HEK293 (cell line): ENCODE measurements at regions not wholly inside any gene's neighbourhood (a gene's known extent, or its start where the extent isn't known, plus 50 kb on each side); places are given as distances from the start of the nearest gene placed in this dataset.

Source experiments
- CTCF ChIA-PET: fragments of 350-600 bp; formaldehyde crosslinking; extraction: SDS; loops from one replicate; lab custom pipeline; 2021; ENCODE audit warnings: antibody characterized with exemption; lab: Yijun Ruan, JAX
- POLR2A ChIA-PET: fragments of 300-600 bp; formaldehyde crosslinking; extraction: SDS; loops from one replicate; lab custom pipeline; 2020; ENCODE audit warnings: antibody characterized with exemption, inconsistent platforms; lab: Yijun Ruan, JAX
- H3K27ac ChIP-seq: fragments of 200-500 bp; sonication (Bioruptor generic); 2 replicates; pipeline ENCODE4 v1.5.1; 2014; ENCODE audit warnings: low read depth, low read length, control low read depth, inconsistent platforms; ENCODE audit errors: extremely low read depth
- H3K36me3 ChIP-seq, 2 experiments: fragments of 200-500 bp in 1 of 2; sonication (Bioruptor generic) in 1 of 2; 1 replicate in 1 of 2; 2 replicates in 1 of 2; pipeline ENCODE4 v1.5.1; 2014 to 2017; ENCODE audit warnings: inconsistent platforms in 2 of 2, low read length in 2 of 2; ENCODE audit not compliant: control insufficient read depth in 2 of 2, insufficient read depth in 1 of 2
- H3K4me1 ChIP-seq: fragments of 200-500 bp; sonication (Bioruptor generic); 2 replicates; pipeline ENCODE4 v1.5.1; 2014; ENCODE audit warnings: mild to moderate bottlenecking, low read length, inconsistent platforms; ENCODE audit not compliant: control insufficient read depth, insufficient read depth
- H3K4me3 ChIP-seq: 2 replicates; pipeline ENCODE4 v1.5.1; 2011; ENCODE audit warnings: low read depth, mild to moderate bottlenecking, control low read depth, low read length, moderate library complexity
- H3K9me3 ChIP-seq: fragments of 200-500 bp; sonication (Bioruptor generic); 2 replicates; pipeline ENCODE4 v1.5.1; 2014; ENCODE audit warnings: low read depth, low read length, inconsistent platforms; ENCODE audit not compliant: control insufficient read depth, insufficient read depth
- FEZF1 ChIP-seq: fragments of 450-650 bp; formaldehyde crosslinking; IDR thresholded peaks from 2 replicates; pipeline ENCODE4 v1.5.1; 2016; ENCODE audit warnings: missing biosample characterization, missing genetic modification characterization
- GLIS2 ChIP-seq: fragments of 450-650 bp; formaldehyde crosslinking; IDR thresholded peaks from 2 replicates; pipeline ENCODE4 v1.5.1; 2016; ENCODE audit warnings: missing biosample characterization, missing genetic modification characterization
- INSM2 ChIP-seq: fragments of 450-650 bp; formaldehyde crosslinking; IDR thresholded peaks from 2 replicates; pipeline ENCODE4 v1.5.1; 2016; ENCODE audit warnings: missing biosample characterization, missing genetic modification characterization
- KLF17 ChIP-seq: fragments of 450-650 bp; formaldehyde crosslinking; IDR thresholded peaks from 2 replicates; pipeline ENCODE4 v1.5.1; 2016; ENCODE audit warnings: missing biosample characterization, missing genetic modification characterization
- KLF8 ChIP-seq: fragments of 450-650 bp; formaldehyde crosslinking; IDR thresholded peaks from 2 replicates; pipeline ENCODE4 v1.5.1; 2016; ENCODE audit warnings: missing biosample characterization, missing genetic modification characterization
- PBX3 ChIP-seq: sonication (generic); formaldehyde crosslinking; IDR thresholded peaks from 2 replicates; pipeline ENCODE4 v1.8.1; 2022; ENCODE audit warnings: mild to moderate bottlenecking, moderate library complexity, missing genetic modification reagents
- SP2 ChIP-seq: fragments of 450-650 bp; formaldehyde crosslinking; IDR thresholded peaks from 2 replicates; pipeline ENCODE4 v1.5.1; 2016; ENCODE audit warnings: missing biosample characterization, missing genetic modification characterization
- TRIM28 ChIP-seq: IDR thresholded peaks from 2 replicates; pipeline ENCODE4 v1.6.1; 2011; ENCODE audit warnings: low read length, control low read depth, borderline replicate concordance
- YY1 ChIP-seq: fragments of 450-650 bp; formaldehyde crosslinking; IDR thresholded peaks from 2 replicates; pipeline ENCODE4 v1.5.1; 2018; ENCODE audit warnings: missing biosample characterization, missing genetic modification characterization
- ZBTB48 ChIP-seq: fragments of 450-650 bp; formaldehyde crosslinking; IDR thresholded peaks from 2 replicates; pipeline ENCODE4 v1.5.1; 2016; ENCODE audit warnings: missing biosample characterization, missing genetic modification characterization
- ZBTB49 ChIP-seq: fragments of 450-650 bp; formaldehyde crosslinking; IDR thresholded peaks from 2 replicates; pipeline ENCODE4 v1.5.1; 2016; ENCODE audit warnings: missing biosample characterization, missing genetic modification characterization, low read depth
- ZNF10 ChIP-seq: fragments of 450-650 bp; formaldehyde crosslinking; IDR thresholded peaks from 2 replicates; pipeline ENCODE4 v1.5.1; 2017; ENCODE audit warnings: missing biosample characterization, missing genetic modification characterization
- ZNF24 ChIP-seq: fragments of 450-650 bp; formaldehyde crosslinking; IDR thresholded peaks from 2 replicates; pipeline ENCODE4 v1.5.1; 2016; ENCODE audit warnings: missing biosample characterization, missing genetic modification characterization
- ZNF391 ChIP-seq: fragments of 450-650 bp; formaldehyde crosslinking; IDR thresholded peaks from 2 replicates; pipeline ENCODE4 v1.5.1; 2016; ENCODE audit warnings: low read depth, missing biosample characterization, missing genetic modification characterization, borderline replicate concordance
- ZNF398 ChIP-seq: fragments of 450-650 bp; formaldehyde crosslinking; IDR thresholded peaks from 2 replicates; pipeline ENCODE4 v1.5.1; 2017; ENCODE audit warnings: missing biosample characterization, missing genetic modification characterization
- ZNF473 ChIP-seq: fragments of 450-650 bp; formaldehyde crosslinking; IDR thresholded peaks from 2 replicates; pipeline ENCODE4 v1.5.1; 2017; ENCODE audit warnings: missing biosample characterization, missing genetic modification characterization
- ZNF501 ChIP-seq: fragments of 450-650 bp; formaldehyde crosslinking; IDR thresholded peaks from 2 replicates; pipeline ENCODE4 v1.5.1; 2016; ENCODE audit warnings: missing biosample characterization, missing genetic modification characterization
- ZNF529 ChIP-seq: fragments of 450-650 bp; formaldehyde crosslinking; IDR thresholded peaks from 2 replicates; pipeline ENCODE4 v1.5.1; 2017; ENCODE audit warnings: missing genetic modification characterization, missing biosample characterization; ENCODE audit not compliant: insufficient replicate concordance
- ZNF571 ChIP-seq: fragments of 450-650 bp; formaldehyde crosslinking; IDR thresholded peaks from 2 replicates; pipeline ENCODE4 v1.5.0; 2017; ENCODE audit warnings: missing biosample characterization, missing genetic modification characterization
- ZNF585B ChIP-seq: fragments of 450-650 bp; formaldehyde crosslinking; IDR thresholded peaks from 2 replicates; pipeline ENCODE4 v1.5.1; 2016; ENCODE audit warnings: missing biosample characterization, missing genetic modification characterization
- ZNF600 ChIP-seq: fragments of 450-650 bp; formaldehyde crosslinking; IDR thresholded peaks from 2 replicates; pipeline ENCODE4 v1.5.1; 2016; ENCODE audit warnings: missing biosample characterization, missing genetic modification characterization
- ZNF623 ChIP-seq: fragments of 450-650 bp; formaldehyde crosslinking; IDR thresholded peaks from 2 replicates; pipeline ENCODE4 v1.5.1; 2016; ENCODE audit warnings: missing biosample characterization, missing genetic modification characterization
- ZNF707 ChIP-seq: fragments of 450-650 bp; formaldehyde crosslinking; IDR thresholded peaks from 2 replicates; pipeline ENCODE4 v1.5.1; 2016; ENCODE audit warnings: missing biosample characterization, missing genetic modification characterization
- TF ChIP-seq, protein P1 (sequence below): fragments of 450-650 bp; formaldehyde crosslinking; IDR thresholded peaks from 2 replicates; pipeline ENCODE4 v1.5.1; 2016; ENCODE audit warnings: missing biosample characterization, missing genetic modification characterization
- TF ChIP-seq, protein P2 (sequence below): fragments of 450-650 bp; formaldehyde crosslinking; IDR thresholded peaks from 2 replicates; pipeline ENCODE4 v1.5.1; 2016; ENCODE audit warnings: missing biosample characterization, missing genetic modification characterization

DNA sequence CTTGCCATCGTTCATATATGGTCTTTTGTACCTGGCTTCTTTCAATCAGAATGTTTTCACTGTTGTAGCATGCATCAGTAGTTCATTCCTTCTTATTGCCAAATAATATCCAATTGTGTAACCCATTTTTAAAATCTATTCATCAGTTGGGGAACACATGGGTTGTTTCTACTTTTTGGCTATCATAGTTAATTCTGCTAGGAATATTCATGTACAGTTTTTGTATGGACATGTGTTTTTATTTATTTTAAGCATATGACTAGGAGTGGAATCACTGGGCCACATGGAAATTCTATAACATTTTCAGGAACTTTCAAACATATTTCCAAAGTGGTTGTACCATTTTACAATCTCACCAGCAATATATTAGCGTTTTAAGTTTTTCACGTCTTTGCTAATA, 151.9 kb upstream of the PRNP start:
- ChIA-PET POLR2A (no interaction called here), CTCF (no interaction called here)
- TF ChIP-seq YY1 (tag by site-specific recombination) = no peak
- TF ChIP-seq ZNF707 = no peak
- no peak for TF ChIP-seq FEZF1 (tag by site-specific recombination)
- TF ChIP-seq ZNF391 (tag by site-specific recombination) = no peak
- TF ChIP-seq ZNF24 = no peak
- TF ChIP-seq TRIM28 = no peak
- TF ChIP-seq ZNF501 (tag by site-specific recombination) = no peak
- TF ChIP-seq KLF17 (tag by site-specific recombination) = no peak
- TF ChIP-seq ZBTB49 (tag by site-specific recombination) = no peak
- TF ChIP-seq ZNF529 = no peak
- no peak for TF ChIP-seq ZNF571 (tag by site-specific recombination)
- no peak for TF ChIP-seq ZNF600 (tag by site-specific recombination)
- no peak for TF ChIP-seq SP2 (tag by site-specific recombination)
- no peak for TF ChIP-seq ZNF473 (tag by site-specific recombination)
- no peak for TF ChIP-seq ZNF10 (tag by site-specific recombination)
- TF ChIP-seq KLF8 = no peak
- TF ChIP-seq INSM2 = no peak
- TF ChIP-seq ZNF398 (tag by site-specific recombination) = no peak
- TF ChIP-seq ZNF623 (tag by site-specific recombination) = no peak
- TF ChIP-seq, all 188 proteins: peak for 0

DNA sequence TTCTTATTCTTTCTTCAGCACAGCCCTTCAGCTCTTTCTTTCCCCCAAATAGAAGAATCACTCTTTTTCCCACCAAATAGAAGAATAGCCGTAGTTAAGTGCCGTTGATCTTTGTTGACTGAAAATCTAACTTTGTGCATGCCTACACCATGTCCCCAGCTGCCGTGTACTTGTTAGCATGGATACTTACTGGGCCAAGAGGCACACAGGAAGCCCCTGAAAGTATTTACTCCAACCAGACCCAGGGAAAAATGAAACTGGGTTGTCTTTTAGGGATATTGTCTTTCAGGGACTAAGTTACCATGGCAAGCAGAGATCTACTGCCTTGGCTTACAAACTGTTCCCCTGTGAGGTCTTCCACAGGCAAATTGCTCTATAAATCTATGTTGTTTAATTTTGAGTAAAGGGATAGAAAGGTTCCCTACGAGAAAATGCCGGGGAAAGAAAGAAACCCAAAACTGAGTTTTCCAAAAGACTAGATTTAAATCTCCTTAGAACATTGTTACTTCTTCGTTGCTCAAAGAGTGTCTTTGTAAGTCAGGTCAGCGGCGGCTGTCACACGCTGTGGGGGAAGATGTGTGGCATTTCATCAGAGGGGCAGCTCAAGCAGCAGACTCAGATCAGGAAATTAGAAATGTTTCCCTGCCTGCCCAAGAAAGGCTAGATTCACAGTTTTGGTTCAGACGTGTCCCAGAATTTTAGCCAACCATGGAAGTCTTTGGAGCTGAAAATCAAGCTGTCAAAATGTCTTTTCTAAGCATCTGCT, 152.7 kb upstream of the PRNP start:
- H3K36me3 ChIP-seq = no peaks in the 10 kb centered on the region
- H3K9me3 ChIP-seq = no peaks in the 10 kb centered on the region
- ChIA-PET POLR2A (no interaction called here), CTCF (interaction anchor here (1.1 to 1.5 kb wide), 3 partner anchors 15 to 425 kb away, joined by 3 to 5 read pairs (median 3); no protein-coding TSS in a partner anchor)
- H3K27ac ChIP-seq = no peak overlapping the region
- no peaks in the 10 kb centered on the region for H3K4me1 ChIP-seq
- H3K4me3 ChIP-seq = no peak overlapping the region
- TF ChIP-seq, protein P1, sequence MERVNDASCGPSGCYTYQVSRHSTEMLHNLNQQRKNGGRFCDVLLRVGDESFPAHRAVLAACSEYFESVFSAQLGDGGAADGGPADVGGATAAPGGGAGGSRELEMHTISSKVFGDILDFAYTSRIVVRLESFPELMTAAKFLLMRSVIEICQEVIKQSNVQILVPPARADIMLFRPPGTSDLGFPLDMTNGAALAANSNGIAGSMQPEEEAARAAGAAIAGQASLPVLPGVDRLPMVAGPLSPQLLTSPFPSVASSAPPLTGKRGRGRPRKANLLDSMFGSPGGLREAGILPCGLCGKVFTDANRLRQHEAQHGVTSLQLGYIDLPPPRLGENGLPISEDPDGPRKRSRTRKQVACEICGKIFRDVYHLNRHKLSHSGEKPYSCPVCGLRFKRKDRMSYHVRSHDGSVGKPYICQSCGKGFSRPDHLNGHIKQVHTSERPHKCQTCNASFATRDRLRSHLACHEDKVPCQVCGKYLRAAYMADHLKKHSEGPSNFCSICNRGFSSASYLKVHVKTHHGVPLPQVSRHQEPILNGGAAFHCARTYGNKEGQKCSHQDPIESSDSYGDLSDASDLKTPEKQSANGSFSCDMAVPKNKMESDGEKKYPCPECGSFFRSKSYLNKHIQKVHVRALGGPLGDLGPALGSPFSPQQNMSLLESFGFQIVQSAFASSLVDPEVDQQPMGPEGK (tag by site-specific recombination) = no peak
- no peak for TF ChIP-seq GLIS2 (tag by site-specific recombination)
- no peak for TF ChIP-seq ZBTB48 (tag by site-specific recombination)
- TF ChIP-seq ZNF585B (tag by site-specific recombination) = no peak
- no peak for TF ChIP-seq PBX3 (CRISPR knock-in tag)
- TF ChIP-seq, protein P2, sequence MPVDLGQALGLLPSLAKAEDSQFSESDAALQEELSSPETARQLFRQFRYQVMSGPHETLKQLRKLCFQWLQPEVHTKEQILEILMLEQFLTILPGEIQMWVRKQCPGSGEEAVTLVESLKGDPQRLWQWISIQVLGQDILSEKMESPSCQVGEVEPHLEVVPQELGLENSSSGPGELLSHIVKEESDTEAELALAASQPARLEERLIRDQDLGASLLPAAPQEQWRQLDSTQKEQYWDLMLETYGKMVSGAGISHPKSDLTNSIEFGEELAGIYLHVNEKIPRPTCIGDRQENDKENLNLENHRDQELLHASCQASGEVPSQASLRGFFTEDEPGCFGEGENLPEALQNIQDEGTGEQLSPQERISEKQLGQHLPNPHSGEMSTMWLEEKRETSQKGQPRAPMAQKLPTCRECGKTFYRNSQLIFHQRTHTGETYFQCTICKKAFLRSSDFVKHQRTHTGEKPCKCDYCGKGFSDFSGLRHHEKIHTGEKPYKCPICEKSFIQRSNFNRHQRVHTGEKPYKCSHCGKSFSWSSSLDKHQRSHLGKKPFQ (tag by site-specific recombination) = no peak

More for the DNA sequence above, 151.9 kb upstream of the PRNP start:
- H3K4me3 ChIP-seq = no peak overlapping the region
- H3K9me3 ChIP-seq = no peaks in the 10 kb centered on the region
- no peaks in the 10 kb centered on the region for H3K4me1 ChIP-seq
- H3K36me3 ChIP-seq = no peaks in the 10 kb centered on the region
- H3K27ac ChIP-seq = no peak overlapping the region
